ENCODE measurements at regions not wholly inside any gene's neighbourhood (a gene's known extent, or its start where the extent isn't known, plus 50 kb on each side); places are given as distances from the start of the nearest gene placed in this dataset.

DNA sequence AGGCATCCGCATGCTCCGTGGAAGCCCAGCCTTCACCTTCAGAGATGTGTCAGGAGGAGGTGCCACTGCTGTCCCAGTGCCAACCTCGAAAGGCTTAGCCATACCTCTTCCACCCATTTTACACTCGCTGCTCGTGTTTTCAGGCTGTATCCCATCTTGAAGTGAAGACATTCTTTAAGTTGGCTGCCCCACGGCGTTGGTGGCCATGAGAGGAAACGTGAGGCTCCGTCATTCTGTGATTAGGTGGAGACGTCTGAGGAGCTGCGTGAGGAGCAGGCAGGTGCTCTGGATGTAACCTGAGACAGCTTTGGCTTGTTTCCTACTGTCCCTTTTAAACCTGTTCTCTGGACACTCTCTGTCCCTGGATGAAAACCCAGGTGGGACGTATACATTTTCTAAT lies 159.9 kb upstream of the RNF32 start:
- DNase-seq (ENCODE audit: low read depth): no peak

DNA sequence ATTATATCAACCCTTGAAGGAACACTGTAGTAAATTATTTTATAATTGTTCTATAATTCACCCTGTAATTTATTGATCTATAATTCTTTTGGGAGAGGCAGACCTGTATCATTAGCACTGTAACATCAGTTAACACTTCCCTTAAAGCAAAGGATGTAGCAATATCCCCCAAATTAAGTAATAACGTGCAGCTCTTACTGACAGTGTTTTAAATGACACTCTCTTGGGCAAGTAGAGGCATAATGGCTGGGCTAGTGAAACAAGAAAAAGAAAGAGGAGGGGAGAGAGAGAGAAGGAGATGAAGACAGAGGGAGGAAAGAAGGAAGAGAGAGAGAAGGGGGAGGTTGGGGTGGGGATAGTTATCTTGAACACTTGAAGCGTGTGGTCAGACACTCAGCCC lies 161.0 kb upstream of the RNF32 start:
- DNase-seq (ENCODE audit: low read depth): no peak

GRCh38 chr7:156478486-156478885 lies 162.1 kb upstream of the RNF32 start:
- no peak for DNase-seq (ENCODE audit: low read depth)

GRCh38 chr7:156475666-156476065 lies 164.9 kb upstream of the RNF32 start:
- peak; percentile 35 for DNase-seq (ENCODE audit: low read depth)

DNA sequence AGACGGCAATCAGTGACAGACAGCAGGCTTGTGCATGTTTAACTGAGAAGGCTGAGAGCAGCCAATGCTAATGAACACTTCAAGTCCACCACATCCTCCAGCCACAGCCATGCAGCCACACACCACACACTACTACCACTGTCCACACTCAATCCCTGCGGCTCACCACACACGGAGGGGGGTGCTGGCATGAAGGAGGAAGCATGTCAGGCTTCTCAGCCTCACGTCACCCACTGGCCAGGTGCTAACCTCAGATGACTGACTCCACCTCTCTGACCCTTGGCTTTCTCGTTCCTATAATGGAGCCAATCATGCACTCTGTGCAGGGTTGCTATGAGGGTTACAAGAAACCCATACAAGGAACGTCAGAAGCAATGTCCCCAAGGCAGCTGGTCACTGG lies 165.4 kb upstream of the RNF32 start:
- no peak for DNase-seq (ENCODE audit: low read depth)

GRCh38 chr7:156474241-156474743 lies 166.3 kb upstream of the RNF32 start:
- DNase-seq (ENCODE audit: low read depth): peak; percentile 74

GRCh38 chr7:156473476-156474240 lies 166.9 kb upstream of the RNF32 start:
- peak; percentile 31 for DNase-seq (ENCODE audit: low read depth)

DNA sequence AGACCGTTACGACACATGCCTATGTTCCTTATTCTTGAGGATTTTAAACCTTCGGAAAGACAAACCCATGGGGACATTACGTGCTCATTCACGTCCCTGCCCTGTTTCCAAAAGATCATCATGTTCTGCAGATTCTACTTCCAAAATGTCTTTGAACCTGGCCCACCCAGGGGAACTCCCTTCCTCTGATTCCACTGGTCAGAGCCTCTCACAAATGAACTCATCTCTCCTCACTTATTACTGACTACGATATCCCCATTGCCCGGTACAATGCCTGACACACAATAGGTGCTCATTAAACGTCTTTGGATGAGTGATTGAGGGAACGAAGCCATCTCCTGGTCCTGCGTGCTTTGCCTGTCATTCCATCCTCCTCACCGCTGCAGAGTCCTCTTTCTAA lies 168.3 kb upstream of the RNF32 start:
- DNase-seq (ENCODE audit: low read depth): no peak

GRCh38 chr7:156470399-156471320 lies 169.9 kb upstream of the RNF32 start:
- DNase-seq (ENCODE audit: low read depth): no peak

- DNase-seq (ENCODE audit: low read depth): no peak
These were observed 173.5 kb upstream of the RNF32 start for GRCh38 chr7:156466955-156467625.

DNA sequence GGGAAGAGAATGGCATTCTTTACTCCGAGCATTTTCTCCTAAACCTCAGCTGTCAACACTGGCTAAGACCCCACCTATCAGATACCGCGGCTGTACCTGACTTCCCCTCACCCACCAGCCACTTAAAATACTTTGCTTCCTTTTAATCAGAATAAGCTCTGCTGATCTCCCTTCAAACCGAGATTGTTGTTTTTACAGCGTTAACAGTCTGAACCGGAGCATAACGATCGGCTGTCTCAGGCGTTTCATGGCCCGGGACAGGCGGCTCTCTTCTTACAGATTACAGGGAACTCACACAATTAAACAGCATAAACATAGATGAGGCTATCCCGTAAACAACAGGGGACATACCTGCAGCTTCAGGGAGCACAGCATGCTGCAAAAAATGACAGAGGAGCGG lies 174.3 kb upstream of the RNF32 start:
- DNase-seq (ENCODE audit: low read depth): no peak

- DNase-seq (ENCODE audit: low read depth): no peak
These were observed 175.4 kb upstream of the RNF32 start for GRCh38 chr7:156465186-156465585.

- DNase-seq (ENCODE audit: low read depth): no peak
These were observed 176.2 kb upstream of the RNF32 start for GRCh38 chr7:156464339-156464738.

GRCh38 chr7:156463280-156463679 lies 177.3 kb upstream of the RNF32 start:
- DNase-seq (ENCODE audit: low read depth): no peak

- DNase-seq (ENCODE audit: low read depth): no peak
These were observed 178.5 kb upstream of the RNF32 start for GRCh38 chr7:156461881-156462665.

GRCh38 chr7:156460858-156461627 lies 179.5 kb upstream of the RNF32 start:
- no peak for DNase-seq (ENCODE audit: low read depth)

GRCh38 chr7:156459582-156459981 lies 181.0 kb upstream of the RNF32 start:
- DNase-seq (ENCODE audit: low read depth): no peak

DNA sequence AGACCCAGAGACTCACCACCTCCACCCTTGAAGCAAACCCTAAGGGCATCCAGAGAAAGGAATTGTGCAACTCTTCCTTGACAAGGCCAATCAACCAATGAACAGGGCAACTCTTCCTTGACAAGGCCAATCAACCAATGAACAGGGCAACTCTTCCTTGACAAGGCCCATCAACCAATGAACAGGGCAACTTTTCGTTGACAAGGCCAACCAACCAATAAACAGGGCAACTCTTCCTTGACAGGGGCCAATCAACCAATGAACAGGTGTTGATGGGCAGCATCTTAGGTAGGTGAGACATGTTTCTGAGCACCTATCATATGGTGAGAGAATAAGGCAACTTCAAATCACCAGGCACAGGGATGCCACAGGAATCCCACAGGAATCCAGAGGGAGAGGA lies 181.5 kb upstream of the RNF32 start:
- DNase-seq (ENCODE audit: low read depth): no peak

DNA sequence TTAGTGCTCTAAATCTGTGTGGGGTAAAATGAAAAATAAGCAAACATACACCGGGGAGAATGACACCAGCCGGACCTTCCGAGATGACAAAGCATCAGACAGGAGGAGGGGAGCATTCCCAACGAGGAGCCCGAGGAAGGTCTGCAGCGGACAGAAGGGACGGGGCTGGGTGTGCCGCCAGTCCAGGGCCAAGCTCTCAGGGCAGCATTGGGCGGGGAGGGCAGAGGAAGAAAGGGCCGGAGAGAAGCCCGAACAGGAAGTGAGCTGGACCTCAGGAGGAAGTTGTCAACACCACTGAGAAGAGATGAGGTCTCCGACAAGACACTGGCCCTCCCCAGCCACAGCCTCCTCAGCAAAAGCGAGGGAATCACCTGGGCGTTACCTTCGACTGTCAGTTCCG lies 182.6 kb upstream of the RNF32 start:
- no peak for DNase-seq (ENCODE audit: low read depth)

DNA sequence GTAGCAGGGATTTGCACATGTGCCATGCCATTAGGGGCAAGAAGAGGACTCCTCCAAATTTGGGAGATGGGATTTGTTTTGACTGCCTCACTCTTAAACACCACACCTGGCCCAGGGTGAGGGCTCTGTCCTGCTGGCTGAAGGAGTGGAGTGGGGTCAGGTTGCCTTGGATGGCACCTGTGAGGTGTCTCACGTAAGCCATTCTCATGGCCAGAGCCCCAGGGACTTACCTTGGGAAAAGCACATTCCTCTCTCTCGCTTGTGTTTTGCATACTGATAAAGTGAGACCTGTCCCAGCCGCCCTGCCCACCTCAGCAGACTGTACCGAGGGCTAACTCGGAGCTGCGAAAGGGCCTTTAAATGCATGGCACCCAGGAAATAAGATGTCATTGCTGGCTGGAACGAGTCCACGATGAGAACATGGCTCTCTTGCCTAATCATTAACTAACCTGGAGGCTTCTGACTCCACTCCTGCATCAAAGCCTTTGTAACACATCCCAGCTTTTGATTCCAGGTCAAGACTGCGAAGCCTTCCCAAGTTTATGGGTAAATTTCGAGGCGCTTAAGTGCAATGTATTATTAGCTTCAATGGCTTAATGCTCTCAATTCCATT lies 184.0 kb upstream of the RNF32 start:
- DNase-seq (ENCODE audit: low read depth): no peak

Data from iris pigment epithelial cell (primary cell).